ENCODE measurements at regions not wholly inside any gene's neighbourhood (a gene's known extent, or its start where the extent isn't known, plus 50 kb on each side); places are given as distances from the start of the nearest gene placed in this dataset.
"Not testable (repeated sequence)": the region's sequence is repeated elsewhere in the genome, so short reads cannot be mapped to it uniquely, and the experiment has no call there.

- H3K9me3 Mint-ChIP-seq: peaks cover 8% of the 10 kb centered on the region
Measured at GRCh38 chr21:18148401-18148800, 96.2 kb upstream of the CHODL start.

DNA sequence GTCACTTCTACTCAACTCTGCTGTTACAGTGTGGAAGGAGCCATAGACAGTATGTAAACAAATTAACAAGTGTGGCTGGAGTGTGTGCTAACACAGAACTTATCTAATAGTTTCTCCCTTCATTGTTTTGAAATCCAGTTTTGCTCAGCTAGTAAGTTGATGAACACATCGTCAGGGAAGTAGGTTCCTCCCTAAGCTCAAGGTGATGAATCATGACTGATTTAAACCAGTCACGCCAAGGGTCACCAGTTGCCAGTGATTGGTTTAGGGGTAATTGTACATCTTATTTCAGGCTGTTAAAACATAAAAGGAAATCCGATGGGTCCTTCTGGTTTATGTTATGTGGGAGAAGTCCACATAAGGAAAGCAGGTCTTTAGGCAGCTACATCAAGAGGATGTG lies 97.0 kb upstream of the CHODL start:
- Mint-ChIP-seq H3K9me3 (peaks cover 8% of the 10 kb centered on the region), H3K36me3 (ENCODE audit: low read depth) (no peaks in the 10 kb centered on the region), H3K4me3 (no peak overlapping the region), H3K27me3 (no peaks in the 10 kb centered on the region), H3K4me1 (no peaks in the 10 kb centered on the region), H3K27ac (no peak overlapping the region)
- DNase-seq: no peak
- intact Hi-C loops (cut with micrococcal nuclease): no loop called here

More at GRCh38 chr21:18148401-18148800, 96.2 kb upstream of the CHODL start:
- Mint-ChIP-seq H3K4me1 (no peaks in the 10 kb centered on the region), H3K4me3 (no peak overlapping the region), H3K27ac (no peak overlapping the region), H3K36me3 (ENCODE audit: low read depth) (no peaks in the 10 kb centered on the region), H3K27me3 (no peaks in the 10 kb centered on the region)
- no peak for DNase-seq
- intact Hi-C loops (cut with micrococcal nuclease): no loop called here

DNA sequence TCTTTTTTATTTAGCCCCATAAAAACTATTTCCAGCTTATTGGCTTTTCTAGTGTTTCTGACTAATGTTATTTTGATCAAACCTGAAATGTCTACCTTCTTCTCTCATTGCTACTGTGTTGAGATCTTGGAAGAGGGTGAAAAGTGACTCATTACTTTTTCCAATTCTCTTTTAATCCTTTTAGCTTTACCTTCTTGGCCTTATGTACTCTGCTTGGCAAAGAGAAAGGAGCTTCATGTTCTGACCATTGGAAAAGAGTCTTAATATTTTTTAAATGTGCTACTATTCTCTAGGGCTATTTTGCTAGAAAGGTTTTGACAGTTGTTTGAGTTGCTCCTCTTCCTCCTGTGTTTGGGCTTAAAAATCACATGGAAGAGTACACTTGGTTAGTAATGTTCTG lies 97.8 kb upstream of the CHODL start:
- no peaks in the 10 kb centered on the region for H3K4me1 Mint-ChIP-seq
- no peak overlapping the region for H3K27ac Mint-ChIP-seq
- H3K9me3 Mint-ChIP-seq: peaks cover 8% of the 10 kb centered on the region
- H3K27me3 Mint-ChIP-seq: no peaks in the 10 kb centered on the region
- H3K36me3 Mint-ChIP-seq (ENCODE audit: low read depth): no peaks in the 10 kb centered on the region
- DNase-seq: no peak
- no peak overlapping the region for H3K4me3 Mint-ChIP-seq
- intact Hi-C loops (cut with micrococcal nuclease): no loop called here

DNA sequence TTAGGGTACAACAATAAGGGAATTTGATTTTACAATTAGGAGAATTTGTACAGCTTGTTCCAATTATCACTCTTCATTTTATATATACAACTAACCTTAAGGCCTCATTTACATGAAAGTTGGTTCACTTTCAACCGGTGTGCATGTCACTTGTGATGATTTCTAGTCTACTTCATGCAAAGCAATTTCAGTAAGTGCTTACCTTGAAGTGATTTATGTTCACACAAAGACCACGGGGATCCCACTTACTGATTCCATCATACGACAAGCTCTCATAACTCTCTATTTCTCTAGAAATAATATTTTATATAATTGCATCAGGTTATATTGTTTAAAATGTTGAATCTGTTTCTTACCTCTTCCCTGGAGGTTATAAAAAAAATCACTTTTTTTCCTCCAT lies 100.3 kb upstream of the CHODL start:
- no peak overlapping the region for H3K27ac Mint-ChIP-seq
- H3K4me3 Mint-ChIP-seq: no peak overlapping the region
- peaks cover 8% of the 10 kb centered on the region for H3K9me3 Mint-ChIP-seq
- H3K27me3 Mint-ChIP-seq: no peaks in the 10 kb centered on the region
- H3K36me3 Mint-ChIP-seq (ENCODE audit: low read depth): no peaks in the 10 kb centered on the region
- no peak for DNase-seq
- intact Hi-C loops (cut with micrococcal nuclease): no loop called here
- no peaks in the 10 kb centered on the region for H3K4me1 Mint-ChIP-seq

DNA sequence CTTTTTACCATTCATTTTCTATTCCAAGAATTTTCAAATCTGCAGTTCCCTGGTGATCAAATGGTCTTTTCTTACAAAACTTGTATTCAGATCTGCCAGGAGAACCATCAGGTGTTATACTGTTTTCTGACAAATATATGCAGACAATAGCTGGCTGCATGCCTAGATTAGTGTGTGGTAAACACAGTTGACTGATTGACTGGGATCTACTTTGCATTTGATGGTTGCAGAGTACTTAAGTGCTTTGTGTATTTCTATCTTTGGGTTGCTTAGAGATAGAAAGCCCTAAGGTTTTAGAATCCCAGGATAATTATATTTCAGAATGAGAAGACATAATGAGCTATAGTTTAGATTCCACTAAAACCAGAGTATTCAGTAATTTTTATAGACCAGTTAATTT lies 102.0 kb upstream of the CHODL start:
- Mint-ChIP-seq H3K27me3 (no peaks in the 10 kb centered on the region), H3K27ac (no peak overlapping the region), H3K4me1 (no peaks in the 10 kb centered on the region), H3K4me3 (no peak overlapping the region), H3K9me3 (peaks cover 8% of the 10 kb centered on the region), H3K36me3 (ENCODE audit: low read depth) (no peaks in the 10 kb centered on the region)
- no peak for DNase-seq
- intact Hi-C loops (cut with micrococcal nuclease): no loop called here

DNA sequence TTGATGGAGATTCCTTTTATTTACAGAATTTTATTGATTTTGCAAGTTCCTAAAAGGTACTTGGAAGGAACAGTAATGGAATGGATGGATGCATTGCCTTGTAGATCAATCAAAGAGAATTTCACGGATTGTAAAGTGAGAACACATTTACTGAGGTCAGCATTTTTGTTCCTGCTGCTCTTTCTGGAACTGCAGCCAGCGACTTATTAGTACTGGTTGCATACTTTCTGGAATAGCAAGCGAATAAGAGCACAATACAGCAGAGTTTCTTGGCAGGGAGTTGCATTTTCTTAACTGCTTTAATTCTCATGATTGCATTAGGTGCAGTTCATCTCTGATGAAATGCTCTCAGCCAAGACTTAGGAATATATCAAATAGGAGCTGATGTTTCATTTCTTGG lies 106.1 kb upstream of the CHODL start:
- H3K4me3 Mint-ChIP-seq: no peak overlapping the region
- H3K36me3 Mint-ChIP-seq (ENCODE audit: low read depth): no peaks in the 10 kb centered on the region
- no peaks in the 10 kb centered on the region for H3K27me3 Mint-ChIP-seq
- no peaks in the 10 kb centered on the region for H3K9me3 Mint-ChIP-seq
- no peak for DNase-seq
- no peaks in the 10 kb centered on the region for H3K4me1 Mint-ChIP-seq
- intact Hi-C loops (cut with micrococcal nuclease): no loop called here
- no peak overlapping the region for H3K27ac Mint-ChIP-seq

GRCh38 chr21:18129526-18129925 lies 115.1 kb upstream of the CHODL start:
- Mint-ChIP-seq H3K4me1 (no peaks in the 10 kb centered on the region), H3K9me3 (no peaks in the 10 kb centered on the region), H3K36me3 (ENCODE audit: low read depth) (no peaks in the 10 kb centered on the region), H3K27me3 (no peaks in the 10 kb centered on the region), H3K27ac (no peak overlapping the region), H3K4me3 (no peak overlapping the region)
- intact Hi-C loops (cut with micrococcal nuclease): no loop called here
- no peak for DNase-seq

DNA sequence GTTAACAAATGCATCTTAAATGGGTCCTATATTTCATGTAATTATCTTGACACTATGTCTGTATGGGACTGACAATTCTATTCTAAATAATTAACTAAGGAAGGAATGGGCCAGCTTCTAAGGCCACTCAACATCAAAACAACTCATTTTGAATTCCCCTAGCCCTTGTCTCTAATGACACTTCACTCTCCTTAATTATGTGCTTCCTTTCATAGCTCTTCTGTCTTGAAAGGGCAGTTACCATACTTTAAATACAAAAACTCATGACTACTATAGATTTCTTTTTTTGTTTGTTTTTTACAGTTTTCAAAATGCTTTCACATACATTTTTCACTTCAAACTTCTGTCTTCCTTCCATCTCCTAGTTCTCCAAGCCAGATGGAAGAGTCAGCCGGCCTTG lies 126.1 kb upstream of the CHODL start:
- Mint-ChIP-seq H3K36me3 (ENCODE audit: low read depth) (no peaks in the 10 kb centered on the region), H3K4me3 (no peak overlapping the region), H3K4me1 (no peaks in the 10 kb centered on the region), H3K9me3 (no peaks in the 10 kb centered on the region), H3K27me3 (no peaks in the 10 kb centered on the region), H3K27ac (no peak overlapping the region)
- intact Hi-C loops (cut with micrococcal nuclease): no loop called here
- no peak for DNase-seq

GRCh38 chr21:18117176-18117575 lies 127.5 kb upstream of the CHODL start:
- DNase-seq: no peak
- H3K4me3 Mint-ChIP-seq: no peak overlapping the region
- no peaks in the 10 kb centered on the region for H3K4me1 Mint-ChIP-seq
- H3K36me3 Mint-ChIP-seq (ENCODE audit: low read depth): no peaks in the 10 kb centered on the region
- H3K27ac Mint-ChIP-seq: no peak overlapping the region
- intact Hi-C loops (cut with micrococcal nuclease): no loop called here
- no peaks in the 10 kb centered on the region for H3K9me3 Mint-ChIP-seq
- no peaks in the 10 kb centered on the region for H3K27me3 Mint-ChIP-seq

DNA sequence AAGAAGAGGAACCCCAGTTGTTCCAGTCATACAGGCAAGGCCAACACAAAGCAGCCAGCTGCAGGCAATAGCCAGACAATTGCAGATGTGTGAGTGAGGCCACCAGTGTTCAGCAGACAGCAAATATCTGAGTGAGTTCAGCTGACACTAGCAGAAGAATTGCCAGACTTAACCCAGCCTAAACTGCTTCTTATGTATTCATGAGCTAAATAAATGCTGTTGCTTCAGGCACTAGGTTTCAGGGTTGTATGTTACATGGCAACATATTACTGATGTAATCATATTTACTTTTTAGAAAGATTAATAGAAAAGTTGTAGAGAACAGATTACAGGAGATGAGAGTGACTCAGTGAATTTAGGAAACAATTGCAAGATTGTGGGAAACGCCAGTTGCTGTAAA lies 129.8 kb upstream of the CHODL start:
- Mint-ChIP-seq H3K27ac (no peak overlapping the region), H3K4me1 (no peaks in the 10 kb centered on the region), H3K27me3 (no peaks in the 10 kb centered on the region), H3K9me3 (no peaks in the 10 kb centered on the region), H3K4me3 (no peak overlapping the region), H3K36me3 (ENCODE audit: low read depth) (no peaks in the 10 kb centered on the region)
- no peak for DNase-seq
- intact Hi-C loops (cut with micrococcal nuclease): no loop called here

GRCh38 chr21:18104802-18105201 lies 139.8 kb upstream of the CHODL start:
- H3K4me1 Mint-ChIP-seq: no peaks in the 10 kb centered on the region
- no peaks in the 10 kb centered on the region for H3K36me3 Mint-ChIP-seq (ENCODE audit: low read depth)
- no peak overlapping the region for H3K27ac Mint-ChIP-seq
- H3K9me3 Mint-ChIP-seq: peaks cover 4% of the 10 kb centered on the region
- no peaks in the 10 kb centered on the region for H3K27me3 Mint-ChIP-seq
- H3K4me3 Mint-ChIP-seq: no peak overlapping the region
- no peak for DNase-seq
- intact Hi-C loops (cut with micrococcal nuclease): no loop called here

DNA sequence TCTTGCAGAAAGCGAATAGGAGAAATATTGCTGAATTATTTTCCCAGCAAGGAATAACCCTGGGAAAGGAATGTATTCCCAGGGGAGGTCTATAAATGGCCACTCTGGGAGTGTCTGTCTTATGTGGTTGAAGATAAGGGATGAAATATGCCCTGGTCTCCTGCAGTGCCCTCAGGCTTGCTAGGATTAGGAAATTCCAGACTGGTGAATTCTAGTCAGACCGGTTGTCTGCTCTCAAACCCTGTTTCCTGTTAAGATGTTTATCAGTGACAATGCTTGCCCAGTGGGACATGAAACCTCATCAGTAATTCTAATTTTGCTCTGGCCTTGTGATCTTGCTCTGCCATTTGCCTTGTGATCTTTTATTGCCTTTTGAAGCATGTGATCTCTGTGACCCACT lies 148.2 kb upstream of the CHODL start:
- DNase-seq; H3K27me3 Mint-ChIP-seq; intact Hi-C loops (cut with micrococcal nuclease); H3K36me3 Mint-ChIP-seq (ENCODE audit: low read depth); H3K27ac Mint-ChIP-seq; H3K4me1 Mint-ChIP-seq; H3K4me3 Mint-ChIP-seq: not testable (repeated sequence)
- H3K9me3 Mint-ChIP-seq: peaks cover 12% of the 10 kb centered on the region

GRCh38 chr21:18089786-18090185 lies 154.8 kb upstream of the CHODL start:
- no peak overlapping the region for H3K4me3 Mint-ChIP-seq
- H3K36me3 Mint-ChIP-seq (ENCODE audit: low read depth): no peaks in the 10 kb centered on the region
- intact Hi-C loops (cut with micrococcal nuclease): no loop called here
- no peak overlapping the region for H3K27ac Mint-ChIP-seq
- H3K27me3 Mint-ChIP-seq: no peaks in the 10 kb centered on the region
- no peak for DNase-seq
- no peaks in the 10 kb centered on the region for H3K4me1 Mint-ChIP-seq
- H3K9me3 Mint-ChIP-seq: peaks cover 6% of the 10 kb centered on the region

- no peak for DNase-seq
- intact Hi-C loops (cut with micrococcal nuclease): no loop called here
- Mint-ChIP-seq H3K27ac (no peak overlapping the region), H3K27me3 (no peaks in the 10 kb centered on the region), H3K4me3 (no peak overlapping the region), H3K36me3 (ENCODE audit: low read depth) (no peaks in the 10 kb centered on the region), H3K9me3 (no peaks in the 10 kb centered on the region), H3K4me1 (no peaks in the 10 kb centered on the region)
Measured at GRCh38 chr21:18070392-18070791, 174.2 kb upstream of the CHODL start.

DNA sequence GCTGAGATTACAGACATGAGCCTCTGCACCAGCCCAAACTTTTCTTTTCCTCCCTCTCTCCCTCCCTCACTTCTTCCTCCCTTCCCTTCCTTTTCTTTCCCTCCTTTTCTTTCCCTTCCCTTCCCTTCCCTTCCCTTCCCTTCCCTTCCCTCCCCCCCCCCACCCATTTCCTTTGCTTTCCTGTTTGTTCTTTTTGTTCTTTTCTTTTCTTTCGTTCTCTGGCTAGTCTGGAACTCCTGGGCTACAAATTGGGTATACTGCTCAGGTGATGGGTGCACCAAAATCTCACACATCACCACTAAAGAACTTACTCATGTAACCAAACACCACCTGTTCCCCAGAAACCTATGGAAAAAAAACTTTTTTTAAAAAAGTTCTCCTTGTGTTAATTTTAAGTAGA lies 174.8 kb upstream of the CHODL start:
- no peak for DNase-seq
- no peak overlapping the region for H3K27ac Mint-ChIP-seq
- no peaks in the 10 kb centered on the region for H3K27me3 Mint-ChIP-seq
- intact Hi-C loops (cut with micrococcal nuclease): no loop called here
- H3K4me1 Mint-ChIP-seq: no peaks in the 10 kb centered on the region
- H3K4me3 Mint-ChIP-seq: no peak overlapping the region
- no peaks in the 10 kb centered on the region for H3K9me3 Mint-ChIP-seq
- H3K36me3 Mint-ChIP-seq (ENCODE audit: low read depth): no peaks in the 10 kb centered on the region

DNA sequence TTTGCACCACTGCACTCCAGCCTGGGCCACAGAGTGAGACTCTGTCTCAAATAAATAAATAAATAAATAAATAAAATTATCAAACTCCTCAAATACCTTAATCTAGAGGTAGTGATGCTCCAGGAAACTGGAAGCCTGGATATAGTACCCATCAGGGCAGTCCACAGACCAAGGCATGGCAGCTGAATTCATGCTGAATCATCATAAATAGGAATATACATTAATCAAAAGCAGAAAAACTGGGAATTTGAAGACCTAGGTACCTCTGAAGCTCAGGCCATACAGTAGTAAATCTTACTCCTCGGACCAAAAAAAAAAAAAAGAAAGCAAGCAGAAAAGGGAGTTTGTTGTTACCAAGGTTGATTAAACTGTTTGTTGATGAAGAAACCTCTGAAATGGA lies 184.2 kb upstream of the CHODL start:
- no peak overlapping the region for H3K4me3 Mint-ChIP-seq
- H3K9me3 Mint-ChIP-seq: peaks cover 7% of the 10 kb centered on the region
- no peak for DNase-seq
- H3K27me3 Mint-ChIP-seq: no peaks in the 10 kb centered on the region
- H3K27ac Mint-ChIP-seq: no peak overlapping the region
- no peaks in the 10 kb centered on the region for H3K4me1 Mint-ChIP-seq
- intact Hi-C loops (cut with micrococcal nuclease): no loop called here
- H3K36me3 Mint-ChIP-seq (ENCODE audit: low read depth): no peaks in the 10 kb centered on the region

Data from activated CD4-positive, alpha-beta T cell treated with anti-CD3 and anti-CD28 coated beads, Interleukin-2, amount 10 ng/mL, durations not matched to agents 24 days and 14 days (primary cell).